GM19455 (cell line): ENCODE measurements at regions not wholly inside any gene's neighbourhood (a gene's known extent, or its start where the extent isn't known, plus 50 kb on each side); places are given as distances from the start of the nearest gene placed in this dataset.

ENCODE experiments used
- ATAC-seq: cut with Tn5 transposase; IDR thresholded peaks from one replicate; pipeline ENCODE4 v1.9.1; 2021; ENCODE audit not compliant: unreplicated experiment

DNA sequence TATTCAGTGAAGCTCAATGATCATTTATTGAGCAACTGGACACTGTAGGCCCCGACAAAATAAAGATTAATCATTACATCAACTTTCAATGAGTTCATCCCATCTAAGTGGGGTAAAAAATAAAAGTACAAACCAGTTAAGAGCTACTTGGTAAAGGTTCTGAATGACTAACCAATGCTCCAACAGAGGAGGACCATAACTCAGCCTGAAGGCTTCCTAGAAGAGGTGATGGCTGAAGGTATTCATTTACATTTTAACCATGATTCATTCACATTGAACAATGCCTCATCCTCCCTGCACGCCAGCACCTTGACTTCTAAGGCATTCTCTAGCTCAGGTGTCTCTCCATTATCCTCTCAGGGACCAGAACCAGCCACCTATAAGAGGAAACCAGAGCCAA lies 201.4 kb downstream of the ZNF462 start:
- no peak for ATAC-seq

DNA sequence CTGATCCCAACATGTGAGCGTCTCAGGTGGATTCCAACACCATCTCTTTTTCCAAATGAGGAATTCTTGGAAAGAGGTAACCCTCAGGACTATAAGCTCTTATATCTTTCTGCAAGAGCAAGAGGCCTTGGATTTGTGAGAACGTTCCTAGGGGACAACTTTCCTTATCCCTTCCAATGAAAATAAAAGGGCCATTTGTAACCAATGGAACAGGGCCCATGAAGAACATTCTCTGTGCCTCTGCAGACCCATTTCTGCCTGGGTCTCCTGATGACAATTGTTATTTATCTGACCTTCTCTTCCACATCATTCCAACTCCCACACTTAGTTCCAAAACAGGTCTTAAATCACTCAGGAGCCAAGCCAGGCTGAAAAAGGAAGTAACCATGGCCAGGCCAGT lies 202.6 kb downstream of the ZNF462 start:
- ATAC-seq: no peak

DNA sequence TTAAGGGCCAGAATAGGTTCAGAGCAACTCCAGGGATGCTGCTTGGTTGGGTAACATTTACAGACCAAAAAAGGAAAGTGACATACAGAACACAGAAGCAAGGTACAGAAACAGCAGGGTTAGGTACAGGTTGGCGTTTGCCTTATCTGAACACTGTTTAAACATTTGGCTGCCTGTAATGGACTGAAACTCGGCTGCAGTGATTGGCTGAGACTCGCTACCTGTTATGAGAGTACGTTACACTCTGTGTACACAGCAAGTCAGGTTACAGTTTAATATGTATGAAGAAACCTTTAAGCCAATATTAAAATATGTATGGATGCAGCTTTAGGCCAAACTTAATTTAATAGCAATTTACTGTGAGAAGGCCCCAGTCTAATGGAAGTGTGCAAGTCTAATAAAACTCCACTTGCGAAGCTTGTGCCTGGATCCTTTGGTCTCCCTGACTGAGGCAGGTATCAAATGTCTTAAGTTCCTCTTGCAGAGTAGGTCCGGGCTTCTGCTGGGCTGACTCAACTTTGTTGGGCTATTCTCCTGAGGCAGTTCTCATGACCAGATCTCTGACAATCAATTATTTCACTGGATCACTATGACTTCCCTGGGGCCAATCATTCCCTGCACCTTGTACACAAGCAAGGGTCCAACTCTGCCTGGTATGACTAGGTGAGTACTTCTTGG lies 204.9 kb downstream of the ZNF462 start:
- ATAC-seq: no peak

DNA sequence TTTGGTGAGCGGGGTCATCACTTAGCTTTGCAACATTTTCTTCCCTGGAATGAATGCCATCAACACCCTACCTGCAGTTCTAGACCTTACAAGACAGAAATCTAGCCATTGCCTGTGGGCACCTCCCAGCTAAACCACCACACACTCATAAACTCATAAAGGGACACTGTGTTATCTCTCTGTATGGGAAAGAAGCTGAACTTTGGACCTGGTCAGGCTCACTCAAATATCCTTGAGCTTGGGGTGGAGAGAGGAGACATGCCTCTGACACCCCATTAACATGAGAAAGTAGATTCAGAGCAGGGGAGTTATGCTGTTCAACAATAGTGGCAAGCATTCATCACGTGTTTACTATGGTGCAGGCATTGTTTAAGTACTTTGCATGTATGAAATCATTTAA lies 205.6 kb downstream of the ZNF462 start:
- no peak for ATAC-seq

DNA sequence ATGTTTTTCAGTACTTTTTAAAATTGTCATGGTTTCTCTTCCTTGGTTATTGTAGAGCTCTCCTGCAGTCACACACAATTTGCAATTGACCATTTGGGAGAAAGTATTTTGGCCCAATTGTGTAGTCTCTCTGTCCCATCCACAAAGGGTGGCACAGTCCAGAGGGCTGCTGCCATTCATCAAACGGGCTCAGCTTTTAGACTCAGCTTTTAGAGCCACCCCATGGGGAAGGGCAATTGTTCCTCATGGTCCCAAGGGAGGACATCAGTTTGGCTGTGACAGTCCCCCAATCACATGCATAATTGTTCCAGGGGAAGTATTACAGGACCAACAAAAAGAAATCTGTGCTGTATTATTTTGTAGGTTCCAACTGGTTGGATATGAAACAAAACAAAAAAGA lies 207.6 kb downstream of the ZNF462 start:
- no peak for ATAC-seq

DNA sequence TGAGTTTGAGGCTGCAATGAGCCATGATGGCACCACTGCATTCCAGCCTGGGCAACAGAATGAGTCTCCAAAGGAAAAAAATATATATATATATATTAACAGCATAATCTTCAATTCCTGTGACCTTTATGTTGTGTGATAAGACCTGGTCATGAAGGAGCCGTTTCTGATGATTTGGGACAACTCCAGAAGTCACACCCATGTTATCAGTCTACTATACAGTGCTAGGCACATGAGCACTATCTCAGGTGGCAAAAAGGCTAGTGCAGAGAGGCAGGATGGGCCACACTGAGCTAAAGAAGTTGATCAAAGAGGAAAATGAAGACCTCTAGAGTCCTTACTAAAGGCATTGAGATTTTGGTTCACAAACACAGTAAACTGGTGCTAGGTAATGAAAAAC lies 205.0 kb upstream of the RAD23B start:
- ATAC-seq: no peak

DNA sequence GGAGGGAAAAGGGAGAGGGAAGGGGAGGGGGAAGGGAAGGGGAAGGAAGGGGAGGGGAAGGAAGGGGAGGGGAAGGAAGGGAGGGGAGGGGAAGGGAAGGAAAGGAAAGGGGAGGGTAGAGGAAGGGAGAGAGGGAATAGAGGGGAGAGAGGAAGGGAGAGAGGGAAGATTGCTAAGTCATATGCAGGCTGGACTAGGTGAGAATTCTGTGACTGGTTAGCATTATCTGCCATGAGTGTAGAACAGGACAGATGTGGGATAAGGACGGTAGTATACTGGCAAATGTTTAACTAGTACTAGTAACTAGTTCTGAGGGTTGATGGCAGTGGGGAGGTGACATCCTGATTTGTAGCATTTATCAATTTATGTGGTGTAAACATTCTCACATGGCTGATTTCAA lies 203.5 kb upstream of the RAD23B start:
- no peak for ATAC-seq

DNA sequence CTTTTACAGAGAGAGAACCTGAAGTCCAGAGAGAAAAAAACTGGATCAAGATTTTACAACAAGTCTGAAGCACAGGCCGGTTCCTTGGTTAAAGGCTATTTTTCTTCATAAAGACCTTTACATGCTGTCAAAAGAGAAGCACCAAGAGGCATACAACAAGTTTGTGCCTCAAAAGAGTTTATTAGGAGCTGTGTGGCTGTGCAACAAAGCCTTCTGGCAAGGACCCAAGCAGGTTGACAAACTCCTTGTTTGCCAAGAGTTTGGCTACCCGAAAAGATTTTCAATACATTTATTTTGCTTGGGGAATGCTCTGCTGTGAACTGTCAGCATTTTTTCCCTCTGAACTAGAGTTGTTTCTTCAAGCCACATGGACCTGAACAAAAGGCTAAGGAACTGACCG lies 202.9 kb upstream of the RAD23B start:
- ATAC-seq: no peak

DNA sequence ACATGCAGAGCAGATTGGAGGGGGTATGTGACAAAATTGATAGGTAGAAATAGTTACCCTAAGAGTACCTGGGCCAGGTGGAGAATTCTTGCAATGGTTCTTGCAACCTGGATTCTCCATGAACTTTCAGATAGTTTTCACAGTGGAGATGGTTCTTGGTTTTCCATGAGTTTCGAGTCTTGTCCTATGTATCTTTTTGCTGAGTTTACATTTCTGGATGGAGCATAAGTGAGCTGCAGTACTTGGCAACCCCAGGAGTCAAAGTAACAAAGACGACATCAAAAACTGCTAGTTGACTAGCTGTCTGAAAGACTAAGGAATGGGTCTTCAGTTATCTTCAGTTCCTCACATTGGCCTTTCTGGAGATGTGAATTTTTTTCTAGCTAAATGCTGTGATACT lies 196.6 kb upstream of the RAD23B start:
- ATAC-seq: no peak

DNA sequence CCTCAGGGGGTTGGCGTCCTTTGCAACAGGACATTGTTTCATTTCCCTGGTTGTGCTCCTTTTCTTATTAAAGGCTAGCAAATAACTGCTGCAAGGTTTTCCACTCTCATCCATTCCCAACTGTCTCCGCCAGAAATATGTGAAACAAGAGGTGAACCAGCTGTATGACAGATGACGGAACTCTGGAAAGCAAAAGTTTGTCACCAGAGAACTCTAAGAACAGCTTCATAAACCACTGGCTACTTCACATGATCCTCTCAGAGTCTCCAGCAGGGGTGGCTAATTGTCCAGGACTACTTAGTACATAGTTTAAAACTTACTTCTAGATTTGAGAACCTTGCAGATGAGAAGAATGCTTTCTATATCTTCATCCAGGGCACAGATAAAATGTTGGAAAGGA lies 195.9 kb upstream of the RAD23B start:
- ATAC-seq: no peak

DNA sequence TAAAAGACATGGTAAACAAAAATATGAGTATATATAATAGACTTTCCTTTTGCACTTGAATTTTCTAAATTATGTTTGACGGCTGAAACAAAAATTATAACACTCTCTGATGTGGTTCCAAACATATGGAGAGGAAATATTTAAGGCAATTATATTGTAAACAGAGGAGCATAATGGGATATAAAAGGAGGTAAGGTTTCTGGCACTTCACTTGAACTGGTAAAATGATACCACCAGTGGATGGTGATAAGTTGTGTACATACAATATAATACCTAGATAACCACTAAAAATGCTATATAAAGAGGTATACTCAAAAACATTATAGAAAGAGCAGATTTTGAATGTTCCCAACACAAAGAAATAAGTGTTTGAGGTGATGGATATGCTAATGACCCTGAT lies 192.9 kb upstream of the RAD23B start:
- no peak for ATAC-seq

DNA sequence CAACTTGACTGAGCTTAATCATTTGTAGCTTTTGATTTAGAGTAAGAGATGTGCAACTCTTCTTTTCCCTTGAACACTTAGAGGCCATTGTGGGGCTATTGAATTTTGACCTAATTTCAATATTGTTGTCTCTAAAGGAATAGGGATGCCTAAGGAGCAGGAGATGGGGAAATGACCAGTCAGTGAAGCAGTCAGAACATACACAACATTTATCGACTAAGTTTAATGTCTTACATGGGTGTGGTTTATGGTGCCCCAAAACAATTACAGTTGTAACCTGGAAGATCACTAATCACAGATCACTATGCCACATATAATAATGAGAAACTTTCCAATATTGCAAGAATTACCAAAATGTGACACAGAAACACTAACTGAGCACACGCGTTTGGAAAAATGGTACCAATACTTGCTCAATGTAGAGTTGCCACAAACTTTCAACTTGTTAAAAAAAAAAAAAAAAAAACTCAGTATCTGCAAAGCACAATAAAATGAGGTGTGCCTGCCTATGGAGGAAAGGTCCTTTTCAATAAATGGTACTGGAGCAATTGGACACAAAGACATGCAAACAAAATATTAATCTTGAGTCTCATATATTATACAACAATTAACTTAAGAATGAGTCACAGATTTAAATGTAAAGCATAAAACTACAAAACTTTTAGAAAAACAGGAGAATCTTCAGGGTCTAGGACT lies 189.6 kb upstream of the RAD23B start:
- no peak for ATAC-seq

DNA sequence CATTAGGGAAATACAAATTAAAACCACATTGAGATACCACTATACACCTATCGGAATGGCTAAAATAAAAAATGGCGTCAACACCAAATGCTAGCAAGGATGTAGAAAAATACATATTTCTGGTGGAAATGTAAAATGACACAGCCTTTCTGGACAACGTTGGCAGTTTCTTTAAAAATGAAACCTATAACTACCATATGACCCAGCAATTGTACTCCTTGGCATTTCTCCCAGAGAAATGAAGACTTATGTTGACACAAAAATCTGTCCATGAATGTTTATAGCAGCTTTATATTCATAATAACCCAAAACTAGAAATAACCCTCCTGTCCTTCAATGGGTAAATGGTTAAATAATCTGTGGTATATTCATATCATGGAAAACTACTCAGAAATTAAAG lies 188.7 kb upstream of the RAD23B start:
- ATAC-seq: no peak

DNA sequence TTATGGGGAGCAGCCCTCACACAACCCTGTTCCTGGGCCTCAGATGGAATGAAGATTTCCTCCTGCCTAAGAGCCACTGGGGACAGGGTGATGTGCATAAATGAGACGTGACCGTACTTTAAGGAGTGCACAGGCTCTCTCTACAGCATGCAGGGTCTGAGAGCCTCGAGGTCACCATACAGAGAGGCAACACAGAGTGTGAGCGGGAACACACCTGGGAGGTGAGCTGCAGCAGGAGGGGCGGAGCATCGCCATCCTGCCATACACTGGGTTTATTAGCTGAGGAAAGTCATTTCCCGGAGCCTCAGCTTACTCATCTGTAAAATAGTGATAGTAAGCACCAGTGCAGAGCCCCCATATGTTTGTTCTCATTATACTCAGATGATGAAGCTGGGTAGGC lies 182.5 kb upstream of the RAD23B start:
- ATAC-seq: no peak

DNA sequence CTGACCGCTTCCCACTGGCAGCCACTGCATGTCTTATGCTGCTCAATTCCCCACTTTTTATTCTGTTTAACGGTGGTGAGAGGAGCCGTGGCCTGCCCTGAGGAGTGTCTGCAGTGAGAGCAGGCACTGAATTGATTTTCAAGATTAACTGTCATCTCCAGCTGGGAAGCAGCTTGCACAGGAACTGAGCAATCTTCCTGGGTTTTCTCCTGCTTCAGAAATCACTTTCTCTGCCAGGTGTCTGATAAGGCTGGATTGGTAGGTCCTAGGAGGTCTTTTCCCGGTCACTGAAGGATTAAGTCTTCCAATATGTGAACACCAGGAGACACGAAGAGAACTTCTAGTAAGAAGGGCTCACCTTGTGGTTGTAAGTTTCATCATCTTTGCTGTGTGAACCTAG lies 181.1 kb upstream of the RAD23B start:
- no peak for ATAC-seq

DNA sequence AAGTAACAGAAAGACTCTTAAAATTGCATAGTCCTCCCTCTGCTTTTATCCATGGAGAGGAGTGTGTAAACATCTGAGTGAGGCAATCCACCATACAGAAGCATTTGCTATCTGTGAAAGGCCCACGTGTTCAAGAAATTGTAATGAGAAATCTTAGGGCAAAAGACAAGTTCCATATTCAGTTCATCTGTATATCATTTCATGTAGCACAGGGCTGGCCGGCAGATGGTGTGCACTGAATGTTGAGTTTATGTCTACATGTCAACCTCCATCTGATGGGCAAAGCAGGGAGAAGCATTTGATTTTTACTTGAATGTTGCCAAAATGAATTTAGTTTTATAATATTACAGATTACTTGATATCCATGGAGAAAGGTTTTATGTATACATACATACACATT lies 179.5 kb upstream of the RAD23B start:
- ATAC-seq: no peak

DNA sequence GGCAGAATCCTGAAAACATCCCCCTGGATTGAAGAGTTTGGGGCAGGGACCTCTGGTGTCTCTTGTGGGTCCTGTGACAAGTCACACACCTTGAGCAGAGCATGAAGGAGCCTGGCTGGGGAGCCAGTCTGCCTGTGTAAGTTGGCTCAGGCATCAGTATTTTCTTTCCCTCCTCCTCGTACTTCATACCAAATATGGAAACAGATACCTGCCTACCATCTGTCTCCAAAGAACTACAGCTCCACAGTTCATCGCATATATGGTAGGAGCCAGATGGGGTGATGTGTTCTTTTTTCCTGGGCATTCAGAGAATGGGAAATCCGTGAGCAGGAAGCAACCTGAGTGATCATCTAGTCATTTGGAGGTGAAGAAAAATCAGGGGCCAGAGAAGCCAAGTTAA lies 177.3 kb upstream of the RAD23B start:
- no peak for ATAC-seq

DNA sequence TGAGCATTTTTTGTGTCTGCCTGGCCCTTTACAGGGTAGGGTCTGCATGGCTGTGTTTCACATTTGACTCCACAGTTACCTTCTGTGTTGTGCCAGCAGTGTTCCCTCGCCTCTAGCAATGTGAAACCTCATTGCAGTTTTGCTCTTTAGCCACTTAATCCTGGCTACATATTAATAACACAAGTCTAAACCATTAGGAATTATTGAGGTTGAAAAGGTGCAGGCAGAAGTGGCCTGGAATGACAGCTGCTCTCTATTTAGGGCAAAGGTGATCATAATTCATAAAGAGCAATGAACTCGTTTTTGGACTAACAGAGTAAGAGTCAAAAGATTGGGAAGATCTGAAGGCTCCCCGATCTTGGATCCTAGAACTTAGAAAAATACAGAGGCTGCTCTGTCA lies 176.7 kb upstream of the RAD23B start:
- ATAC-seq: no peak

DNA sequence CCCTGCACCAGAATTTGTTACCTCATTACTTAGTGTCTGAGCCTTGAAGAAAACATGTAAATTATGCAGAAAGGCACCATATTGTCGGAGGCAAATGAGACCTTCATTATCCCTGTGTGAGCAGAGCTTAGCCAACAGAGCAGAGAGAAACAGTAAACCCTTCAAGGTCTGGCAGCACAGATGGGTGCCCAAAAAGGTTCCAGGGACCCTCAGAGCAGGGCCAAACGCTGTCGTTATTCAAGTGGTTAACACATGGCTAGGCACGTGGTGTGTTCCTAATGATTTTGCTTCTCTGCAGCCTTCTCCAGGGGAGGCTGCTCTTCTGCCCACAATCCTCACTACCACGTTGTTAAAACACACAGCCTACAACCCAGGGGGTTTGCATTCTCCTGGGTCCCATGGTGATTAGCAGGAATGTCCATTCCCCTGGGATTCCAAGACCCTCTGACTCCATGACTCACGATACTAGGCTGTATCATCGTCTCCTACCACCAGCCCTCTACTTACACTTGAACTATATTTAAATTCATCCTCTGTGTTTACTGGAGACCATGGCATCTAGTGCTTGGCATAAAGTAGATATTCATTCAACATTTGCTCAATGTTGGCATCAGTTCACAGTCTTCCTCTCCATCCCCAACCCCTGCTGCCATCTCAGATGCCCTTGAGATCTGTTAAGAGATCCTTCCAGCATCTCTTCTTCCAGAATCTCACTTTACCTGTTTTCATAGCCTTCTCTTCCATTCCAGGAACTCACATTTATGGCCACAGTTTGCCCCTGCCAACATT lies 174.5 kb upstream of the RAD23B start:
- ATAC-seq: no peak

DNA sequence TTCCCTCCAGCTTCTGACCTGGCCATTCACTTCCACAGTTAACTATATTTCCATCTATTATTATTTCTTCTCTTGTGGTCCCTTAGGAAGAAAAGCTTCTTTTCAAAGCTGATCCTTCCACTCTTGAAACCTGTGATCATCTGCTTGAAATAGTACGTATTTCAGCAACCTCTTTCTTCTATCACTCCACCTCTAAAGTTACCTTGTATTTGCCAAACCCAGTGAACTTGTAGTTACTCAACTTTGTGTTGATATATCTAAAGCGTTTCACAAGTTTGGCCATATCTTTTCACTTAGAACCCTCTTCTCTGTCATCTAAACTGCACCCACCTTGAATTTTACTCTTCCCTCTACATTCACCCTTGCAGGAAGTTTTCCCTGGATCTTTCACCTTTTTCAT lies 173.8 kb upstream of the RAD23B start:
- ATAC-seq: no peak

DNA sequence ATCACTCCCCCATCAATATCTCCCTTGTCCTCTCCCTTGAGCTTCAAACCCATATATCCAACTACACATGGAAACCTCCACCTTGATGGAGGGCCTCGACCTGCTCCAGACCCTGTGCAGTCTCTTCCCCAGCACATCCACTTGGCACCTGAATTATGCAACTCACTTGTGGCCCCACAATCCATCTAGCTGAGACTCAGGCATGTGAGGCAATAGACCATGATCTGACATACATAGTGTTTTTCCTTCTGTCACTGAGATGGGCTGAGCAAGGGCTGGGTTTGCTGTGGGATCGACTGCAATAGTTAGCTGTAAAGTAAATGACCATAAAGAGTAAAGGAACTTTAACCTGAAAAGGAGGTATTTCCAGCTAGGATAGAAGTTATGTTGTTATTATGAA lies 172.9 kb upstream of the RAD23B start:
- no peak for ATAC-seq

DNA sequence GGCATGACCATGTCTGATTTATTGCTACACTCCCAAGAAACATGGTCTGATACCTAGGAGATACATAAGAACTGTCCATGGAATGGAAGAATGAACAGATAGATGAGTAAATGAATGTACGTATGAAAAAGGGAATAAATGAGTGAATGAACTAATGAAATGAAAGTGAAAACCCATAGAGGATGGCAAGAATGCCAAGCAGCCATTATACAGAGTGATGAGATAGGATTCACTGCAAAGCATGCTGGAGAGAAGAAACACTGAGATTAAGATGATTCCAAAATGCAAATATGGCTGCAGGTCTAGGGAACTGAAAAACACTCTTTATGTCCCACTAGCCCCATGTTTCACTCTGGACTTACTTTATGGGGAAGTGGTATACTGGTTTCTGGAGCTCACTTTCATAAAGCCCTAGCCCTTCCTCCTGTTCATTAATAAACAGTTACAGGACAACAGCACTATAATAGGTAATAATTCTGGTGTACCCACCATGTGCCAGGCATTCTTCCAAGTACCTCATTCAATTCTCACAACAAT lies 170.3 kb upstream of the RAD23B start:
- ATAC-seq: peak; percentile 64
